Testis (tissue), 2 donors: ENCODE measurements at regions not wholly inside any gene's neighbourhood (a gene's known extent, or its start where the extent isn't known, plus 50 kb on each side); places are given as distances from the start of the nearest gene placed in this dataset.

Experiments used
- DNase-seq: peaks from one replicate; pipeline ENCODE4 v3.0.0-alpha.2; 2019
- H3K27ac ChIP-seq, 2 donors: fragments of 200-600 bp; sonication (generic); one replicate each; pipeline ENCODE4 v1.5.1; 2019
- H3K27me3 ChIP-seq: fragments of 200-600 bp; sonication (generic); one replicate; pipeline ENCODE4 v1.5.1; 2019
- H3K36me3 ChIP-seq: fragments of 200-600 bp; sonication (generic); one replicate; pipeline ENCODE4 v1.5.1; 2017; ENCODE audit warnings: low read depth; ENCODE audit errors: missing control alignments
- H3K4me1 ChIP-seq: fragments of 200-600 bp; sonication (generic); one replicate; pipeline ENCODE4 v1.5.1; 2019
- H3K4me3 ChIP-seq, 2 donors: fragments of 200-600 bp; sonication (generic); one replicate each; pipeline ENCODE4 v1.5.1; 2017 to 2019
- H3K9me3 ChIP-seq: fragments of 200-600 bp; sonication (generic); one replicate; pipeline ENCODE4 v1.5.1; 2017
- CTCF ChIP-seq, 3 experiments: fragments of 450-650 bp in 2 of 3; fragments of 200-600 bp in 1 of 3; sonication (generic) in 1 of 3; IDR thresholded peaks; one replicate each; pipeline ENCODE4 v1.5.1; 2016 to 2019; ENCODE audit warnings: antibody characterized with exemption in 3 of 3, mild to moderate bottlenecking in 2 of 3, moderate library complexity in 1 of 3
- POLR2A ChIP-seq: fragments of 450-650 bp; IDR thresholded peaks from one replicate; pipeline ENCODE4 v1.6.1; 2017; ENCODE audit warnings: antibody characterized with exemption, mild to moderate bottlenecking, moderate library complexity
- WGBS, 2 donors: methylation state at CpG; one replicate each; pipeline ENCODE4 v1.1.5; 2018; 5-methylcytosine and 5-hydroxymethylcytosine counted together
- intact Hi-C: fragments of 100-400 bp; cut with DNase I; formaldehyde crosslinking; loops from one replicate; pipeline ENCODE4 v1.15.1; 2023; ENCODE audit warnings: low total_unique reads

GRCh38 chr5:64074533-64074932 is 91.1 kb upstream of the RNF180 start:
- Histone ChIP-seq H3K36me3 (no peaks in the 10 kb centered on the region), H3K9me3 (no peaks in the 10 kb centered on the region), H3K27me3 (no peaks in the 10 kb centered on the region), H3K4me1 (no peaks in the 10 kb centered on the region), H3K4me3 (no peak overlapping the region), H3K27ac (no peak overlapping the region)
- intact Hi-C loops = no loop called here
- peak; percentile 18 for DNase-seq
- TF ChIP-seq POLR2A (no peak), CTCF (IDR thresholded peaks at IDR 0.05) (peak; percentile 21 to 48 (median 38))
- WGBS, 2 donors = 31 to 39% methylated on average over 2 of the region's 2 CpGs

DNA sequence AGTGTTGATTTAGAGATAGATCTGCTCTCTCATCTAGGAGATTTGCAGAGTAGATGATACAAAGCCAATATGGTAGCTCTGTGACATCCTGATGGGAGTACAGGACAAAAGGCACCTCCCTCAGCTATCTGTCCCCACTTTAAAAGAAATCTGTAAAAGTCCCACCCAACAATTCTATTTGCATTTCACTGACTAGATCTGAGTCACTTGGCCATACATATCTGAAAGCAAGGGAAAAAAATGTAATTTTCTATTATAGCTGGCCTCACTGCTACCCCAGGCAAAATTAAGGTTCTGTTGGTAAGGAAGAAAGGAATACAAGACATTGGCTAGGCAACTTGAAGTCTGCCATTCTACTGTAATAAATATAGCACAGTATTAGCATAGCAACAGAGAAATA is 96.2 kb upstream of the RNF180 start:
- no peak for DNase-seq
- Histone ChIP-seq H3K27me3 (no peaks in the 10 kb centered on the region), H3K27ac (no peak overlapping the region), H3K9me3 (no peaks in the 10 kb centered on the region), H3K4me1 (no peaks in the 10 kb centered on the region), H3K36me3 (no peaks in the 10 kb centered on the region), H3K4me3 (no peak overlapping the region)
- no peak for TF ChIP-seq POLR2A
- no peak for TF ChIP-seq CTCF (IDR thresholded peaks at IDR 0.05)
- intact Hi-C loops = no loop called here

- no peak for DNase-seq
- Histone ChIP-seq H3K27ac (no peak overlapping the region), H3K4me1 (no peaks in the 10 kb centered on the region), H3K27me3 (no peaks in the 10 kb centered on the region), H3K4me3 (no peak overlapping the region), H3K36me3 (no peaks in the 10 kb centered on the region), H3K9me3 (no peaks in the 10 kb centered on the region)
- intact Hi-C loops = no loop called here
- TF ChIP-seq POLR2A = no peak
- TF ChIP-seq CTCF (IDR thresholded peaks at IDR 0.05) = no peak
Measured at GRCh38 chr5:64050296-64050695, 88.1 kb upstream of the HTR1A start.

DNA sequence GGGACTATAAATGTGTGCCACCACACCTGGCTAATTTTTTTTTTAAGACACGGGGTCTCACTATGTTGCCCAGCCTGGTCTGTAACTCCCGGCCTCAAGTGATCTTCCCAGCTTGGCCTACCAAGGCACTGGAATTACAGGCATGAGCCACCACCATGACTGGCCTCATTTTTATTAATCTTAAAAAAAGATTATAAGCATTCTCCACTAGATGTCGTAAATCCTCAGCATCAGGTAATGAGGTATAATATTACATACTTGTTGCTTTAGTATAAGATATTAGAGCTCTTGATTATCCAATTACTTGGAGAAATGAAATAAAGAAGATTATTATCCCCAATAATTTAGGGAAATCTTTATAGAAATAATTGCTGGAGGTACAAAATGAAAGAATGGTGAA is 78.2 kb upstream of the HTR1A start:
- Histone ChIP-seq H3K27ac (no peak overlapping the region), H3K4me3 (no peak overlapping the region), H3K27me3 (no peaks in the 10 kb centered on the region), H3K4me1 (no peaks in the 10 kb centered on the region), H3K36me3 (no peaks in the 10 kb centered on the region), H3K9me3 (no peaks in the 10 kb centered on the region)
- no peak for DNase-seq
- TF ChIP-seq CTCF (IDR thresholded peaks at IDR 0.05) (no peak), POLR2A (no peak)
- 76 to 91% methylated on average over 3 of the region's 3 CpGs for WGBS, 2 donors
- intact Hi-C loops = no loop called here

- 84 to 89% methylated on average over 2 of the region's 2 CpGs for WGBS, 2 donors
- no peaks in the 10 kb centered on the region for H3K27me3 ChIP-seq
- no peaks in the 10 kb centered on the region for H3K36me3 ChIP-seq
- H3K9me3 ChIP-seq = no peaks in the 10 kb centered on the region
- no peak overlapping the region for H3K4me3 ChIP-seq
- H3K4me1 ChIP-seq = no peaks in the 10 kb centered on the region
- TF ChIP-seq CTCF (IDR thresholded peaks at IDR 0.05) = no peak
- intact Hi-C loops = no loop called here
- DNase-seq = no peak
- H3K27ac ChIP-seq = no peak overlapping the region
Measured at GRCh38 chr5:64026493-64026892, 64.2 kb upstream of the HTR1A start.
